OCI-LY3 (cell line): ENCODE measurements at regions not wholly inside any gene's neighbourhood (a gene's known extent, or its start where the extent isn't known, plus 50 kb on each side); places are given as distances from the start of the nearest gene placed in this dataset.
"Not testable (repeated sequence)": the region's sequence is repeated elsewhere in the genome, so short reads cannot be mapped to it uniquely, and the experiment has no call there.

ENCODE experiments used
- H2AFZ ChIP-seq: fragments of 200-600, 300-600 bp; shearing (Covaris generic); 2 replicates; pipeline ENCODE4 v1.6.0; 2014; ENCODE audit warnings: antibody characterized with exemption, low read depth, low read length
- H3K27ac ChIP-seq: fragments of 200-600, 300-600 bp; sonication (generic); 2 replicates; pipeline ENCODE4 v1.5.1; 2014; ENCODE audit warnings: mild to moderate bottlenecking, low read length, moderate library complexity, mixed read lengths
- H3K27me3 ChIP-seq: fragments of 200-600, 300-600 bp; sonication (generic); 2 replicates; pipeline ENCODE4 v1.6.1; 2014; ENCODE audit warnings: low read depth, low read length, mixed read lengths
- H3K36me3 ChIP-seq: fragments of 200-600, 300-600 bp; sonication (generic); replicated peaks from 2 replicates; pipeline ENCODE3; 2014; ENCODE audit warnings: low read depth, low read length, mixed read lengths
- H3K4me1 ChIP-seq: fragments of 300-600, 200-600 bp; sonication (generic); 2 replicates; pipeline ENCODE4 v1.6.1; 2014; ENCODE audit warnings: low read length, mixed read lengths
- H3K4me2 ChIP-seq: fragments of 200-600, 300-600 bp; sonication (generic); 2 replicates; pipeline ENCODE4 v1.6.1; 2014; ENCODE audit warnings: low read length, mixed read lengths
- H3K4me3 ChIP-seq: fragments of 300-600, 200-600 bp; sonication (generic); 2 replicates; pipeline ENCODE4 v1.5.1; 2014; ENCODE audit warnings: antibody characterized with exemption, mild to moderate bottlenecking, low read length, moderate library complexity
- H3K79me2 ChIP-seq: fragments of 300-600, 200-600 bp; shearing (Covaris generic); 2 replicates; pipeline ENCODE4 v1.6.1; 2014; ENCODE audit warnings: mild to moderate bottlenecking, low read length, mixed read lengths
- H3K9ac ChIP-seq: fragments of 300-600, 200-600 bp; shearing (Covaris generic); 2 replicates; pipeline ENCODE4 v1.6.0; 2014; ENCODE audit warnings: mild to moderate bottlenecking, low read length, moderate library complexity
- H3K9me3 ChIP-seq: fragments of 200-600, 300-600 bp; shearing (Covaris generic); 2 replicates; pipeline ENCODE4 v1.6.1; 2014; ENCODE audit warnings: low read length, mixed read lengths; ENCODE audit not compliant: insufficient read depth
- H4K20me1 ChIP-seq: fragments of 200-600, 300-600 bp; sonication (generic); 2 replicates; pipeline ENCODE4 v1.6.1; 2016; ENCODE audit warnings: low read length, mixed read lengths; ENCODE audit not compliant: insufficient read depth
- EZH2phosphoT487 ChIP-seq: fragments of 200-600 bp; shearing (Covaris generic); IDR thresholded peaks from 2 replicates; pipeline ENCODE4 v1.6.1; 2018; ENCODE audit warnings: antibody characterized with exemption, mixed run types, low read depth
- TF ChIP-seq, protein P1 (sequence below): fragments of 200-600, 300-600 bp; sonication (generic); IDR thresholded peaks from 2 replicates; pipeline ENCODE4 v1.5.1; 2014; ENCODE audit warnings: antibody characterized with exemption, low read length, low read depth

DNA sequence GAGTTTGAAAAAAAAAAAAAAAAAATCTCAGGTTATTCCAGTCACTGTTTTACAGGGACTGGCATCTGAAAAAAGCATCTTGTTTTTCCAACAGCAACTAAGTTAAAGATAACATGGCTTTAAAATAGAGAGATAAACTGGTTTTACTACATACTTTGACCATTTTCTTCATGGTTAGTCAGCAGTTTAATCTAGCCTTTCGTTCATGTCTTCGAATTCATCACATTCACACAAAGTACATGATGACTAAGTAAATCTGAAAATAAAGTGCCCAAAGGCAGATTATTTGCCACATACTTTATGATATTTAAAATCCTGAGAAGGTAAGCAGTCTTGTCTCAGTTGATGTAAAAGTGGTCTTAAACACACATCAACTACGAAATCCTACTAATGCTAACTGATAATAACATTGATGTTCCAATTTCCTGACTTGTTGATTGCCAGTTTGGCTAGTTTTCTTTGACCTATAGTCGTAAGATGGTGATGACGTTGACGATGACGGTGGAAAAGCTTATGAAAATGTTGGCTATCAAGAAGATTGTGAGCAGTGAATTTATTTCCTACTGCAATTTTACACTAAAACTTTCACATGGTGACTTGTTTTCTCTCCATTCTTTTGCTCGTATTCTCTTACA, 540.5 kb upstream of the BOD1L1 start:
- TF ChIP-seq, protein P1, sequence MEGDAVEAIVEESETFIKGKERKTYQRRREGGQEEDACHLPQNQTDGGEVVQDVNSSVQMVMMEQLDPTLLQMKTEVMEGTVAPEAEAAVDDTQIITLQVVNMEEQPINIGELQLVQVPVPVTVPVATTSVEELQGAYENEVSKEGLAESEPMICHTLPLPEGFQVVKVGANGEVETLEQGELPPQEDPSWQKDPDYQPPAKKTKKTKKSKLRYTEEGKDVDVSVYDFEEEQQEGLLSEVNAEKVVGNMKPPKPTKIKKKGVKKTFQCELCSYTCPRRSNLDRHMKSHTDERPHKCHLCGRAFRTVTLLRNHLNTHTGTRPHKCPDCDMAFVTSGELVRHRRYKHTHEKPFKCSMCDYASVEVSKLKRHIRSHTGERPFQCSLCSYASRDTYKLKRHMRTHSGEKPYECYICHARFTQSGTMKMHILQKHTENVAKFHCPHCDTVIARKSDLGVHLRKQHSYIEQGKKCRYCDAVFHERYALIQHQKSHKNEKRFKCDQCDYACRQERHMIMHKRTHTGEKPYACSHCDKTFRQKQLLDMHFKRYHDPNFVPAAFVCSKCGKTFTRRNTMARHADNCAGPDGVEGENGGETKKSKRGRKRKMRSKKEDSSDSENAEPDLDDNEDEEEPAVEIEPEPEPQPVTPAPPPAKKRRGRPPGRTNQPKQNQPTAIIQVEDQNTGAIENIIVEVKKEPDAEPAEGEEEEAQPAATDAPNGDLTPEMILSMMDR, result no peak
- no peak for TF ChIP-seq EZH2phosphoT487
- no peak overlapping the region for H2AFZ ChIP-seq
- no peaks in the 10 kb centered on the region for H3K9me3 ChIP-seq
- H3K79me2 ChIP-seq, result no peaks in the 10 kb centered on the region
- no peaks in the 10 kb centered on the region for H3K27me3 ChIP-seq
- no peaks in the 10 kb centered on the region for H3K36me3 ChIP-seq
- H3K4me1 ChIP-seq, result peaks cover 27% of the 10 kb centered on the region
- H3K27ac ChIP-seq, result no peak overlapping the region
- H3K4me2 ChIP-seq, result no peak overlapping the region
- H4K20me1 ChIP-seq, result no peaks in the 10 kb centered on the region
- H3K9ac ChIP-seq, result no peak overlapping the region
- H3K4me3 ChIP-seq, result no peak overlapping the region

DNA sequence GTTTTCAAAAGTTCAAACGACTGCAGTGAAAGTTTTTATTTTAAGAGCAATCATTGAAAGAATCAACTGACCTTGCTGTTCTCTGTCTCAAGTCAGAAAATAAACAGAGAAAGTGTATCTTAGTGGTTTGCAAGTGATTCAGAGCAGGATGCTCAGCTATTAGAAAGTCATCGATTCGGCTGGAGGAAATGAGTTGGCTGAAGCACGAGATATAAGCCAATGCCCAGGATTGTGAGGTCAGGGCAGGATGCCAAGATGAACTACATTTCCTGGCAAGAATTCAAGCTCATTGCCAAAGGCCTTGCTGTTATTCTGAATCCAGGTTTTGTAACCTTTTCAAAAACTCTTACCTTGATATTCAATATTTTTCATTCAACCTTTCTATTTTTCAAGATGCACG, 541.4 kb upstream of the BOD1L1 start:
- Histone ChIP-seq H3K27me3 (no peaks in the 10 kb centered on the region), H3K9ac (no peak overlapping the region), H3K36me3 (no peaks in the 10 kb centered on the region), H3K79me2 (no peaks in the 10 kb centered on the region), H2AFZ (no peak overlapping the region), H3K27ac (no peak overlapping the region), H3K4me2 (peak overlapping the region; percentile 22; the same call in 1 of the 2 replicates), H3K4me1 (peaks cover 27% of the 10 kb centered on the region), H4K20me1 (no peaks in the 10 kb centered on the region), H3K4me3 (no peak overlapping the region), H3K9me3 (no peaks in the 10 kb centered on the region)
- TF ChIP-seq EZH2phosphoT487, result no peak
- TF ChIP-seq, protein P1, result no peak

DNA sequence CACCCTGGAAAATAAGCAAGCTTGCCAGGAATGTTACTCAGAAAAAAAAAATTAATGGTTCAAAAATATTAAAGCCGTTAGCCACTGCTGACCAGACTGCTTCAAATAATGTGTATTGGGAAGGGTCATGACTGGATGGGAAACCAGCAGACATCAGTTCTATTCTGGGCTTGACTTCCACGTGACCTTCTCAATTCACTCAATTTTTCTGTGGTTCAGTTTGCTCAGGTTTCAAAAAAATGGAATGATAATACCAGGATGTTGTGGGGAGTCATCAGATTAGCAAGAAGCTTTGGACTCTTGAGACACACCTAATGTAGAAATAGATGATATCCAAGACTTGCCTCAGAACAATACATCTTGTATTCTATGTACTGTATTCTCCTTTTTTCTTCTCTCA, 541.9 kb upstream of the BOD1L1 start:
- no peak overlapping the region for H3K4me2 ChIP-seq
- H4K20me1 ChIP-seq, result no peaks in the 10 kb centered on the region
- no peak overlapping the region for H2AFZ ChIP-seq
- H3K36me3 ChIP-seq, result no peaks in the 10 kb centered on the region
- no peak overlapping the region for H3K9ac ChIP-seq
- TF ChIP-seq, protein P1, result no peak
- TF ChIP-seq EZH2phosphoT487, result no peak
- no peak overlapping the region for H3K4me3 ChIP-seq
- no peaks in the 10 kb centered on the region for H3K9me3 ChIP-seq
- no peaks in the 10 kb centered on the region for H3K27me3 ChIP-seq
- H3K4me1 ChIP-seq, result peaks cover 26% of the 10 kb centered on the region
- no peaks in the 10 kb centered on the region for H3K79me2 ChIP-seq
- no peak overlapping the region for H3K27ac ChIP-seq

DNA sequence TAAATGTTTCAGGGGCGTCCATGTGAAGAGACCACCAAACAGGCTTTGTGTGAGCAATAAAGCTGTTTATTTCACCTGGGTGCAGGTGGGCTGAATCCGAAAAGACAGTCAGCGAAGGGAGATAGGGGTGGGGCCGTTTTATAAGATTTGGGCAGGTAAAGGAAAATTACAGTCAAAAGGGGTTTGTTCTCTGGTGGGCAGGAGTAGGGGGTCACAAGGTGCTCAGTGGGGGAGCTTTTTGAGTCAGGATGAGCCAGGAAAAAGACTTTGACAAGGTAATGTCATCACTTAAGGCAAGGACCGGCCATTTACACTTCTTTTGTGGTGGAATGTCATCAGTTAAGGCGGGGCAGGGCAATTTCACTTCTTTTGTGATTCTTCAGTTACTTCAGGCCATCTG, 542.4 kb upstream of the BOD1L1 start:
- H3K27ac ChIP-seq, H3K9ac ChIP-seq: not testable (repeated sequence)

More for the DNA sequence above, 542.4 kb upstream of the BOD1L1 start:
- not testable (repeated sequence) for H3K79me2 ChIP-seq, H4K20me1 ChIP-seq, H2AFZ ChIP-seq, H3K9me3 ChIP-seq, H3K4me3 ChIP-seq, H3K36me3 ChIP-seq, H3K27me3 ChIP-seq, H3K4me2 ChIP-seq
- H3K4me1 ChIP-seq, result peaks cover 21% of the 10 kb centered on the region
